Heart right ventricle (tissue), 16 donors: ENCODE measurements at regions not wholly inside any gene's neighbourhood (a gene's known extent, or its start where the extent isn't known, plus 50 kb on each side); places are given as distances from the start of the nearest gene placed in this dataset.

Experiments used
- ATAC-seq, 8 donors: fragments of 200-7000 bp; cut with Tn5 transposase; one replicate each; pipeline ENCODE4 v1.9.1; 2020; ENCODE audit warnings: mild to moderate bottlenecking in 8 of 8, moderate library complexity in 8 of 8, moderate number of reproducible peaks in 1 of 8
- DNase-seq, 2 donors: peaks; one replicate each; pipeline ENCODE4 v3.0.0-alpha.2; 2020
- H3K27ac ChIP-seq, 10 donors: fragments of 200-600 bp; sonication (generic) in 2 of 10; one replicate each; pipeline versions ENCODE4 v1.5.0 to v1.8.0; 2020 to 2022; ENCODE audit warnings: mild to moderate bottlenecking in 3 of 10
- H3K27me3 ChIP-seq, 7 donors: fragments of 200-600 bp; one replicate each; pipeline ENCODE4 v1.8.0; 2021 to 2022; ENCODE audit warnings: mild to moderate bottlenecking in 2 of 7
- H3K36me3 ChIP-seq, 9 donors: fragments of 200-600 bp; sonication (generic) in 1 of 9; one replicate each; pipeline versions ENCODE4 v1.5.0 to v1.8.0; 2020 to 2022; ENCODE audit warnings: mild to moderate bottlenecking in 2 of 9
- H3K4me1 ChIP-seq, 9 donors: fragments of 200-600 bp; sonication (generic) in 1 of 9; one replicate each; pipeline versions ENCODE4 v1.5.0 to v1.8.0; 2020 to 2022; ENCODE audit warnings: mild to moderate bottlenecking in 4 of 9
- H3K4me3 ChIP-seq, 10 donors: fragments of 200-600 bp; sonication (generic) in 2 of 10; one replicate each; pipeline versions ENCODE4 v1.5.0 to v1.8.0; 2020 to 2022; ENCODE audit warnings: mild to moderate bottlenecking in 7 of 10, moderate library complexity in 2 of 10
- H3K9me3 ChIP-seq, 11 donors: fragments of 200-600 bp in 10 of 11; sonication (generic) in 2 of 11; one replicate each; pipeline versions ENCODE4 v1.5.0 to v1.8.0; 2013 to 2022; ENCODE audit warnings: mild to moderate bottlenecking in 2 of 11, control low read depth in 1 of 11, moderate library complexity in 1 of 11
- CTCF ChIP-seq, 9 donors: fragments of 200-600 bp; sonication (generic) in 2 of 9; IDR thresholded peaks; one replicate each; pipeline versions ENCODE4 v1.5.0 to v1.8.0; 2021 to 2022; ENCODE audit warnings: antibody characterized with exemption in 9 of 9, mild to moderate bottlenecking in 5 of 9, moderate library complexity in 1 of 9
- WGBS, 2 donors: extraction: QIAGEN DNeasy Blood & Tissue Kit; methylation state at CpG; one replicate each; pipeline ENCODE4 v1.1.7; 2013; ENCODE audit warnings: inconsistent platforms in 1 of 2; 5-methylcytosine and 5-hydroxymethylcytosine counted together
- intact Hi-C, 10 donors: fragments of 100-400 bp; cut with DNase I; formaldehyde crosslinking; loops; one replicate each; pipeline versions ENCODE4 v1.11.1 to v1.14.2; 2022
- donor health status: Arrhythmogenic right ventricular cardiomyopathy.
- donor health status: ischemic (EF 13 %, LVEDD 7.1; RV severe dilation, severe dysfunction).
- donor health status: healthy with polysubstance abuse.
- donor health status: DM: no; HTN: yes; CAD: no.
- donor health status: DM: no; HTN: no; CAD: no.
- donor health status: ischemic (EF 25% LVEDD 6.9; RV normal size, moderate dysfunction).
- donor health status: ischemic (EF 25% LVEDD 5.7; RV mildly dilated, moderate dysfunction).
- donor health status: healthy.
- donor health status: DM: yes; HTN: yes; CAD: no.
- donor health status: Ischemic cardiomyopathy.
- donor health status: ischemic (EF 35%, LVEDD 5.7; RV mildly dilated, moderate dysfunction).
- donor health status: nonischemic (EF 11% LVEDD 7.7; RV severe dilation, severe dysfunction).
- donor health status: DM: yes; HTN: yes; CAD: no.
- donor health status: PGD.
- donor health status: ischemic (EF 29% LVEDD 5.4; RV normal size, mild dysfunction).
- donor health status: nonischemic (EF 23%, LVEDD 6.1; RV moderate dilation, normal function).

GRCh38 chr13:80946008-80946802 is 605.3 kb upstream of the SPRY2 start:
- peaks cover 0 to 3% (median 0%) of the 10 kb centered on the region in 9 donors for H3K4me1 ChIP-seq
- no peak overlapping the region for H3K27ac ChIP-seq
- H3K4me3 ChIP-seq = no peak overlapping the region
- ATAC-seq (no peak), DNase-seq (no peak)
- no peak for TF ChIP-seq CTCF (IDR thresholded peaks at IDR 0.05)
- 82 to 85% methylated on average over 4 of the region's 4 CpGs for WGBS, 2 donors
- no peaks in the 10 kb centered on the region for H3K36me3 ChIP-seq
- intact Hi-C loops = no loop called here
- H3K9me3 ChIP-seq = peaks cover 0 to 7% (median 0%) of the 10 kb centered on the region in 11 donors
- no peaks in the 10 kb centered on the region for H3K27me3 ChIP-seq

- H3K4me1 ChIP-seq = peaks cover 0 to 3% (median 0%) of the 10 kb centered on the region in 9 donors
- H3K27me3 ChIP-seq = no peaks in the 10 kb centered on the region
- intact Hi-C loops = no loop called here
- 53 to 65% methylated on average over 3 of the region's 3 CpGs for WGBS, 2 donors
- no peak for TF ChIP-seq CTCF (IDR thresholded peaks at IDR 0.05)
- no peaks in the 10 kb centered on the region for H3K36me3 ChIP-seq
- no peak overlapping the region for H3K27ac ChIP-seq
- peak; percentile 8 to 16 for DNase-seq
- H3K4me3 ChIP-seq = no peak overlapping the region
- ATAC-seq = peak in 1 of 8 donors; percentile 58
- H3K9me3 ChIP-seq = peaks cover 0 to 7% (median 0%) of the 10 kb centered on the region in 11 donors
Measured at GRCh38 chr13:80945328-80945727, 604.4 kb upstream of the SPRY2 start.

GRCh38 chr13:80939581-80939980 is 598.7 kb upstream of the SPRY2 start:
- H3K9me3 ChIP-seq = peaks cover 0 to 11% (median 0%) of the 10 kb centered on the region in 11 donors
- no peak overlapping the region for H3K4me3 ChIP-seq
- H3K4me1 ChIP-seq = no peaks in the 10 kb centered on the region
- H3K27me3 ChIP-seq = no peaks in the 10 kb centered on the region
- no peak for DNase-seq
- intact Hi-C loops = no loop called here
- no peaks in the 10 kb centered on the region for H3K36me3 ChIP-seq
- TF ChIP-seq CTCF (IDR thresholded peaks at IDR 0.05) = no peak
- no peak for ATAC-seq
- H3K27ac ChIP-seq = no peak overlapping the region
- WGBS, 2 donors = 91 to 94% methylated on average over 2 of the region's 2 CpGs

GRCh38 chr13:80931766-80932165 is 590.8 kb upstream of the SPRY2 start:
- no peak for TF ChIP-seq CTCF (IDR thresholded peaks at IDR 0.05)
- intact Hi-C loops = no loop called here
- Histone ChIP-seq H3K27ac (peak overlapping the region in 6 of 10 donors; percentile 12 to 39 (median 24)), H3K9me3 (no peaks in the 10 kb centered on the region), H3K4me3 (no peak overlapping the region), H3K4me1 (no peaks in the 10 kb centered on the region), H3K27me3 (no peaks in the 10 kb centered on the region), H3K36me3 (no peaks in the 10 kb centered on the region)
- no peak for DNase-seq
- ATAC-seq = peak in 2 of 8 donors; percentile 33 to 50
- WGBS, 2 donors = 72% methylated on average over 2 of the region's 2 CpGs
